ENCODE measurements at regions not wholly inside any gene's neighbourhood (a gene's known extent, or its start where the extent isn't known, plus 50 kb on each side); places are given as distances from the start of the nearest gene placed in this dataset.

GRCh38 chr5:90153031-90153430 is 256.5 kb downstream of the CETN3 start:
- no peak for TF ChIP-seq CTCF (conservative IDR thresholded peaks at IDR 0.05; ENCODE audit: low read depth)
- no peak overlapping the region for H3K27ac ChIP-seq
- no peak for DNase-seq (ENCODE audit: low spot score)
- CTCF ChIA-PET = no interaction called here
- POLR2A ChIA-PET (ENCODE audit: low non-redundant PET) = no interaction called here

- H3K27ac ChIP-seq = no peak overlapping the region
- CTCF ChIA-PET = no interaction called here
- POLR2A ChIA-PET (ENCODE audit: low non-redundant PET) = no interaction called here
- no peak for TF ChIP-seq CTCF (conservative IDR thresholded peaks at IDR 0.05; ENCODE audit: low read depth)
- no peak for DNase-seq (ENCODE audit: low spot score)
These were observed 264.8 kb downstream of the CETN3 start for GRCh38 chr5:90144625-90145327.

GRCh38 chr5:90142541-90142940 is 267.0 kb downstream of the CETN3 start:
- no peak for DNase-seq (ENCODE audit: low spot score)
- ChIA-PET POLR2A (ENCODE audit: low non-redundant PET) (no interaction called here), CTCF (no interaction called here)
- no peak overlapping the region for H3K27ac ChIP-seq
- TF ChIP-seq CTCF (conservative IDR thresholded peaks at IDR 0.05; ENCODE audit: low read depth) = no peak

GRCh38 chr5:90141984-90142383 is 267.6 kb downstream of the CETN3 start:
- no peak overlapping the region for H3K27ac ChIP-seq
- CTCF ChIA-PET = interaction anchor here (0.6 kb wide), 1 partner anchor 45 kb away, joined by 3 read pairs; no protein-coding TSS in a partner anchor
- TF ChIP-seq CTCF (conservative IDR thresholded peaks at IDR 0.05; ENCODE audit: low read depth) = no peak
- POLR2A ChIA-PET (ENCODE audit: low non-redundant PET) = no interaction called here
- no peak for DNase-seq (ENCODE audit: low spot score)

- POLR2A ChIA-PET (ENCODE audit: low non-redundant PET) = no interaction called here
- no peak overlapping the region for H3K27ac ChIP-seq
- TF ChIP-seq CTCF (conservative IDR thresholded peaks at IDR 0.05; ENCODE audit: low read depth) = no peak
- DNase-seq (ENCODE audit: low spot score) = no peak
- CTCF ChIA-PET = no interaction called here
These were observed 272.5 kb downstream of the CETN3 start for GRCh38 chr5:90136952-90137528.

GRCh38 chr5:90135779-90136378 is 273.7 kb downstream of the CETN3 start:
- CTCF ChIA-PET = interaction anchor here (0.6 kb wide), 1 partner anchor 15 kb away, joined by 3 read pairs; no protein-coding TSS in a partner anchor
- no peak for DNase-seq (ENCODE audit: low spot score)

More at GRCh38 chr5:90135779-90136378, 273.7 kb downstream of the CETN3 start:
- POLR2A ChIA-PET (ENCODE audit: low non-redundant PET) = no interaction called here
- no peak overlapping the region for H3K27ac ChIP-seq
- no peak for TF ChIP-seq CTCF (conservative IDR thresholded peaks at IDR 0.05; ENCODE audit: low read depth)
